ENCODE measurements at regions not wholly inside any gene's neighbourhood (a gene's known extent, or its start where the extent isn't known, plus 50 kb on each side); places are given as distances from the start of the nearest gene placed in this dataset.
A peak's percentile ranks its signal among the peaks of the same experiment; 100 is the strongest.

DNA sequence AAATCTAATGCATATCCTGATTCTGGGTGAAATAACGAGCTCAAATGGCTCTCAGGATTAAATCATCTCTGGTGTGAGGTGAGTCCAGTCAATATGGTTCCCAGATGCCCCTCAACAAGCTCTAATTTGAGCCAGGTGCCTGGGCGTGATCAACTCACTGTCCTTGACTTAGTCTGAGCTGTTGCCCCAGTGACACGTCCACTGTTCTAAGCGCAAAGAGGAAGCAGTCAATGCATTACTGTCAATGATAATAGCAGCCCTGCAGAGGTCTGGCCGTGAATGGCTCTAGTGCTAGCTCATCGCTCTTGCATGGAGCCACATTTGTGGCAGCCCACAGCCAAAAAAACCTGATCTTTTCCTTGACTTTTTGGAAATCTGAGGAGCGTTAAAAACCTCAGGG lies 128.6 kb upstream of the EFNA5 start:
- Histone ChIP-seq H3K27ac (ENCODE audit: low read depth, low read length) (no peak overlapping the region), H4K20me1 (ENCODE audit: insufficient read depth, low read length) (no peaks in the 10 kb centered on the region), H3K4me2 (ENCODE audit: insufficient read depth, low read length) (no peak overlapping the region), H3K4me1 (ENCODE audit: insufficient read depth, low read length) (no peaks in the 10 kb centered on the region), H3K79me2 (ENCODE audit: insufficient read depth, low read length) (no peaks in the 10 kb centered on the region), H3K36me3 (ENCODE audit: insufficient read depth, low read length) (no peaks in the 10 kb centered on the region), H3K27me3 (ENCODE audit: insufficient read depth, low read length) (peaks cover 8% of the 10 kb centered on the region), H2AFZ (ENCODE audit: low read length) (no peak overlapping the region), H3K9me3 (ENCODE audit: low read depth, low read length) (no peaks in the 10 kb centered on the region), H3K4me3 (ENCODE audit: insufficient read depth, low read length) (no peak overlapping the region)
- TF ChIP-seq, protein P1, sequence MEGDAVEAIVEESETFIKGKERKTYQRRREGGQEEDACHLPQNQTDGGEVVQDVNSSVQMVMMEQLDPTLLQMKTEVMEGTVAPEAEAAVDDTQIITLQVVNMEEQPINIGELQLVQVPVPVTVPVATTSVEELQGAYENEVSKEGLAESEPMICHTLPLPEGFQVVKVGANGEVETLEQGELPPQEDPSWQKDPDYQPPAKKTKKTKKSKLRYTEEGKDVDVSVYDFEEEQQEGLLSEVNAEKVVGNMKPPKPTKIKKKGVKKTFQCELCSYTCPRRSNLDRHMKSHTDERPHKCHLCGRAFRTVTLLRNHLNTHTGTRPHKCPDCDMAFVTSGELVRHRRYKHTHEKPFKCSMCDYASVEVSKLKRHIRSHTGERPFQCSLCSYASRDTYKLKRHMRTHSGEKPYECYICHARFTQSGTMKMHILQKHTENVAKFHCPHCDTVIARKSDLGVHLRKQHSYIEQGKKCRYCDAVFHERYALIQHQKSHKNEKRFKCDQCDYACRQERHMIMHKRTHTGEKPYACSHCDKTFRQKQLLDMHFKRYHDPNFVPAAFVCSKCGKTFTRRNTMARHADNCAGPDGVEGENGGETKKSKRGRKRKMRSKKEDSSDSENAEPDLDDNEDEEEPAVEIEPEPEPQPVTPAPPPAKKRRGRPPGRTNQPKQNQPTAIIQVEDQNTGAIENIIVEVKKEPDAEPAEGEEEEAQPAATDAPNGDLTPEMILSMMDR (IDR thresholded peaks at IDR 0.05; ENCODE audit: extremely low read depth, low read depth, low read length) = no peak
- no peak for DNase-seq (ENCODE audit: insufficient read length, low spot score, missing footprints)

DNA sequence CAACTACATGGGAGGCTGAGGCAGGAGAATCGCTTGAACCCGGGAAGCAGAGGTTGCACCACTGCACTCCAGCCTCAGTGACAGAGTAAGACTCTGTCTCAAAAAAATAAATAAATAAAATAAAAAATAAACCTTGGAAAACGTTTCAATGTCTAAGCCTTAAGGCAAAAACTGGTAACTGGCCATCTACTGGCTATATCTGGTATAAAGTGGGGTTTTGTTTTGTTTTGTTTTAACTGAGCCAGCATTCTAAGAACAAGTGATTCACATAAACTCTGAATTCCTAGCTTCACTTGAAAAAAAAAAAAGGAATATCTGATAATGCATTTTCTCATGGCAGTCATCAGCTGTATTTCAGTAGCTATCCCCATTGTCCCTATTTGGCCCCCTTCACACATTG lies 126.1 kb upstream of the EFNA5 start:
- H3K79me2 ChIP-seq (ENCODE audit: insufficient read depth, low read length) = no peaks in the 10 kb centered on the region
- H3K36me3 ChIP-seq (ENCODE audit: insufficient read depth, low read length) = no peaks in the 10 kb centered on the region
- H3K4me1 ChIP-seq (ENCODE audit: insufficient read depth, low read length) = no peaks in the 10 kb centered on the region
- H3K27me3 ChIP-seq (ENCODE audit: insufficient read depth, low read length) = no peaks in the 10 kb centered on the region
- no peak overlapping the region for H3K4me3 ChIP-seq (ENCODE audit: insufficient read depth, low read length)
- no peaks in the 10 kb centered on the region for H4K20me1 ChIP-seq (ENCODE audit: insufficient read depth, low read length)
- DNase-seq (ENCODE audit: insufficient read length, low spot score, missing footprints) = no peak
- no peak overlapping the region for H3K4me2 ChIP-seq (ENCODE audit: insufficient read depth, low read length)
- no peaks in the 10 kb centered on the region for H3K9me3 ChIP-seq (ENCODE audit: low read depth, low read length)
- TF ChIP-seq, protein P1 (IDR thresholded peaks at IDR 0.05; ENCODE audit: extremely low read depth, low read depth, low read length) = peak; percentile 23
- no peak overlapping the region for H2AFZ ChIP-seq (ENCODE audit: low read length)
- H3K27ac ChIP-seq (ENCODE audit: low read depth, low read length) = no peak overlapping the region

DNA sequence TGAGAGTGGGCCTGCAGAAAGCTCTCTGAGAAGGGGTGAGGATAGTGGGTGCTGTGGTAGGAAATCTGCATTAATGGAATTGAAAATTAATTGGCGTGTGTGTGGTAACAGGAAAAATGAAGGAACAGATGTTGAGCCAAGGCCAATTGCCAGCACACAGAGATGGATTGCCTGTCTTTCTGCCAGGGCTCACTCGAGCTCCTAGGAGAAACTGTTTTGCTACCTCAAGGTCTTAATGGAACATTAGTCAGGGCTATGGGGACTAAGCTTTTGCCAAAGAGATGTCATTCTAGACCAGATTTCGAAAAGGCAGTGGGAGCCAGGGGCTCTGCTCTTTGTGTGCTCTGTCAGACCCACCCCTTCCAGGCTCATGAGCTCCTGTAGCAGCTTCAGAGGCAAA lies 124.0 kb upstream of the EFNA5 start:
- Histone ChIP-seq H4K20me1 (ENCODE audit: insufficient read depth, low read length) (no peaks in the 10 kb centered on the region), H3K9me3 (ENCODE audit: low read depth, low read length) (no peaks in the 10 kb centered on the region), H3K79me2 (ENCODE audit: insufficient read depth, low read length) (no peaks in the 10 kb centered on the region), H3K27ac (ENCODE audit: low read depth, low read length) (no peak overlapping the region), H3K4me1 (ENCODE audit: insufficient read depth, low read length) (no peaks in the 10 kb centered on the region), H3K4me3 (ENCODE audit: insufficient read depth, low read length) (no peak overlapping the region), H2AFZ (ENCODE audit: low read length) (no peak overlapping the region), H3K4me2 (ENCODE audit: insufficient read depth, low read length) (no peak overlapping the region), H3K27me3 (ENCODE audit: insufficient read depth, low read length) (no peaks in the 10 kb centered on the region), H3K36me3 (ENCODE audit: insufficient read depth, low read length) (no peaks in the 10 kb centered on the region)
- TF ChIP-seq, protein P1 (IDR thresholded peaks at IDR 0.05; ENCODE audit: extremely low read depth, low read depth, low read length) = no peak
- no peak for DNase-seq (ENCODE audit: insufficient read length, low spot score, missing footprints)

DNA sequence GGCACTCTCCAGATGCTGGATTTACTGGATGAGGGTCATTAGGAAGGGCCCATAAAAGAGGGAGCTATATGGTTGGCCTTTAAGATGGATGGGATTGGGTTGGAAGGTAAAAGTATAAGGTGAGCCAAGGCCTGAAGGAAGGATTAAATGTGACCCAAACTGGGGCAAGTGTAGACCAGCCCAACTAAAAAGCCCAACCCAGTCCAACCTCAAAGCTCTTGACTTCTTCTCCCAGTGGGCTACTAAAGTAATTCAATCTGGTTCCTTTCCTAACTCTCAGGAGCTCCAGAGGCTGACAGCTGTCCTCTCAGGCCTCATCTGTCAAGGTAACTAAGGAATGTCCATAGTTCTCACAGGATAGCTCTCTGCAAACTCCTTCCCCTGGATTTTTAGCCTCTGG lies 122.2 kb upstream of the EFNA5 start:
- Histone ChIP-seq H2AFZ (ENCODE audit: low read length) (no peak overlapping the region), H3K79me2 (ENCODE audit: insufficient read depth, low read length) (no peaks in the 10 kb centered on the region), H3K4me3 (ENCODE audit: insufficient read depth, low read length) (no peak overlapping the region), H4K20me1 (ENCODE audit: insufficient read depth, low read length) (no peaks in the 10 kb centered on the region), H3K27ac (ENCODE audit: low read depth, low read length) (no peak overlapping the region), H3K27me3 (ENCODE audit: insufficient read depth, low read length) (no peaks in the 10 kb centered on the region), H3K4me2 (ENCODE audit: insufficient read depth, low read length) (no peak overlapping the region), H3K36me3 (ENCODE audit: insufficient read depth, low read length) (no peaks in the 10 kb centered on the region), H3K9me3 (ENCODE audit: low read depth, low read length) (no peaks in the 10 kb centered on the region), H3K4me1 (ENCODE audit: insufficient read depth, low read length) (no peaks in the 10 kb centered on the region)
- TF ChIP-seq, protein P1 (IDR thresholded peaks at IDR 0.05; ENCODE audit: extremely low read depth, low read depth, low read length) = no peak
- DNase-seq (ENCODE audit: insufficient read length, low spot score, missing footprints) = no peak
